CD4-positive, alpha-beta T cell treated with Interleukin-10 for 1 hour (primary cell): ENCODE measurements at regions not wholly inside any gene's neighbourhood (a gene's known extent, or its start where the extent isn't known, plus 50 kb on each side); places are given as distances from the start of the nearest gene placed in this dataset.
"Not testable (repeated sequence)": the region's sequence is repeated elsewhere in the genome, so short reads cannot be mapped to it uniquely, and the experiment has no call there.

Experiments
- DNase-seq: peaks from one replicate; pipeline ENCODE4 v3.0.0-alpha.2; 2020

GRCh38 chr5:135110785-135111596, 77.0 kb upstream of the PITX1 start:
- DNase-seq = no peak

GRCh38 chr5:135108992-135109391, 75.0 kb upstream of the PITX1 start:
- DNase-seq = no peak

- no peak for DNase-seq
Observed at GRCh38 chr5:135108569-135108968, 74.5 kb upstream of the PITX1 start.

GRCh38 chr5:135107986-135108385, 74.0 kb upstream of the PITX1 start:
- no peak for DNase-seq

GRCh38 chr5:135106610-135107471, 72.8 kb upstream of the PITX1 start:
- no peak for DNase-seq

- DNase-seq = no peak
Observed at GRCh38 chr5:135106136-135106535, 72.1 kb upstream of the PITX1 start.

- no peak for DNase-seq
Observed at GRCh38 chr5:135105105-135105484, 71.1 kb upstream of the PITX1 start.

GRCh38 chr5:135103575-135103853, 69.5 kb upstream of the PITX1 start:
- DNase-seq = no peak

- no peak for DNase-seq
Observed at GRCh38 chr5:135102716-135103574, 68.9 kb upstream of the PITX1 start.

GRCh38 chr5:135100431-135100830, 66.4 kb upstream of the PITX1 start:
- DNase-seq = no peak

- DNase-seq = no peak
Observed at GRCh38 chr5:135100011-135100410, 66.0 kb upstream of the PITX1 start.

GRCh38 chr5:135097390-135097789, 63.4 kb upstream of the PITX1 start:
- no peak for DNase-seq

GRCh38 chr5:135095871-135096270, 61.8 kb upstream of the PITX1 start:
- no peak for DNase-seq

- DNase-seq = no peak
Observed at GRCh38 chr5:135095052-135095715, 61.2 kb upstream of the PITX1 start.

- DNase-seq = no peak
Observed at GRCh38 chr5:135094339-135095051, 60.5 kb upstream of the PITX1 start.

- DNase-seq = not testable (repeated sequence)
Observed at GRCh38 chr5:135093483-135093882, 59.5 kb upstream of the PITX1 start.

- no peak for DNase-seq
Observed at GRCh38 chr5:135092476-135092875, 58.4 kb upstream of the PITX1 start.

GRCh38 chr5:135091286-135091685, 57.3 kb upstream of the PITX1 start:
- DNase-seq = no peak

- no peak for DNase-seq
Observed at GRCh38 chr5:135089912-135090311, 55.9 kb upstream of the PITX1 start.

GRCh38 chr5:135088911-135089310, 54.9 kb upstream of the PITX1 start:
- no peak for DNase-seq

- DNase-seq = no peak
Observed at GRCh38 chr5:135087950-135088349, 53.9 kb upstream of the PITX1 start.
